HCT116 (cell line): ENCODE measurements at regions not wholly inside any gene's neighbourhood (a gene's known extent, or its start where the extent isn't known, plus 50 kb on each side); places are given as distances from the start of the nearest gene placed in this dataset.

Source experiments
- ATAC-seq: fragments of 200-7000 bp; cut with Tn5 transposase; 2 replicates; pipeline ENCODE4 v1.9.1; 2020; ENCODE audit warnings: mild to moderate bottlenecking, moderate library complexity
- BruUV-seq: library from RNA; stranded (reverse); fragments of 400-500 nt; replicated peaks from 2 replicates; lab custom pipeline; 2021; lab: Mats Ljungman, UMichigan
- CTCF ChIA-PET: fragments of 300-600 bp; sonication (Branson Sonifier 250); formaldehyde crosslinking; loops from one replicate; lab custom pipeline; 2021; ENCODE audit warnings: antibody characterized with exemption; lab: Charles Lee
- POLR2A ChIA-PET: fragments of 300-600, 350-600 bp; sonication (Branson Sonifier 250); formaldehyde crosslinking; loops from one replicate; lab custom pipeline; 2021; ENCODE audit warnings: antibody characterized with exemption; lab: Charles Lee
- RAD21 ChIA-PET, 2 experiments: fragments of 300-600 bp; sonication (Branson Sonifier 250); formaldehyde crosslinking; loops; one replicate each; lab custom pipeline; 2023; ENCODE audit warnings: low total read pairs in 2 of 2; ENCODE audit not compliant: uncharacterized antibody in 2 of 2, unreplicated experiment in 2 of 2, low non-redundant PET in 1 of 2; lab: Charles Lee
- DNase-seq: peaks from one replicate; pipeline ENCODE4 v3.0.0-alpha.2; 2010; ENCODE audit warnings: low read depth, low spot score
- H2AFZ ChIP-seq: fragments of 200-600 bp; shearing (Covaris generic), sonication (generic); 2 replicates; pipeline ENCODE4 v1.6.1; 2017; ENCODE audit warnings: low read depth, mixed run types, mixed read lengths, antibody characterized with exemption, low read length; ENCODE audit not compliant: poor library complexity, severe bottlenecking
- H3K27ac ChIP-seq: 2 replicates; pipeline ENCODE4 v1.5.1; 2012; ENCODE audit warnings: low read depth, low read length
- H3K27me3 ChIP-seq: fragments of 200-600 bp; sonication (generic); 2 replicates; pipeline ENCODE4 v1.6.1; 2016; ENCODE audit warnings: mixed run types, low read length, mixed read lengths; ENCODE audit not compliant: insufficient read depth
- H3K36me3 ChIP-seq, 2 experiments: fragments of 200-500 bp in 1 of 2; fragments of 200-600 bp in 1 of 2; sonication (Bioruptor generic) in 1 of 2; sonication (generic) in 1 of 2; 2 replicates each; pipeline versions ENCODE4 v1.5.1 to v1.6.1; 2014 to 2016; ENCODE audit warnings: low read length in 2 of 2, inconsistent platforms in 1 of 2, mixed read lengths in 1 of 2, mixed run types in 1 of 2; ENCODE audit not compliant: insufficient read depth in 2 of 2, control insufficient read depth in 1 of 2
- H3K4me1 ChIP-seq, 2 experiments: fragments of 200-600 bp in 1 of 2; sonication (generic) in 1 of 2; 2 replicates each; pipeline versions ENCODE4 v1.5.1 to v1.6.1; 2012 to 2017; ENCODE audit warnings: low read length in 2 of 2, inconsistent platforms in 1 of 2, mild to moderate bottlenecking in 1 of 2, mixed read lengths in 1 of 2, mixed run types in 1 of 2, moderate library complexity in 1 of 2; ENCODE audit not compliant: insufficient read depth in 2 of 2, control insufficient read depth in 1 of 2
- H3K4me2 ChIP-seq: fragments of 200-600 bp; sonication (generic); 2 replicates; pipeline ENCODE4 v1.6.1; 2017; ENCODE audit warnings: mixed run types, low read length, mixed read lengths
- H3K4me3 ChIP-seq, 2 experiments: fragments of 200-600 bp in 1 of 2; sonication (generic) in 1 of 2; replicated peaks in 1 of 2; 2 replicates each; pipeline ENCODE4 v1.5.1; 2011 to 2016; ENCODE audit warnings: low read length in 2 of 2, control low read depth in 1 of 2, low read depth in 1 of 2, mild to moderate bottlenecking in 1 of 2, mixed read lengths in 1 of 2, mixed run types in 1 of 2
- H3K79me2 ChIP-seq: fragments of 200-600 bp; sonication (generic); 2 replicates; pipeline ENCODE4 v1.6.1; 2017; ENCODE audit warnings: mild to moderate bottlenecking, mixed run types, low read length, moderate library complexity, mixed read lengths; ENCODE audit not compliant: insufficient read depth
- H3K9ac ChIP-seq: fragments of 200-600 bp; sonication (generic); 2 replicates; pipeline ENCODE4 v1.6.1; 2016; ENCODE audit warnings: low read length, mixed read lengths
- H3K9me2 ChIP-seq: fragments of 200-600 bp; sonication (generic), shearing (Covaris generic); 2 replicates; pipeline ENCODE4 v1.6.1; 2017; ENCODE audit warnings: mixed run types, mild to moderate bottlenecking, moderate library complexity; ENCODE audit not compliant: insufficient read depth
- H3K9me3 ChIP-seq, 2 experiments: fragments of 200-500 bp in 1 of 2; fragments of 200-600 bp in 1 of 2; sonication (Bioruptor generic) in 1 of 2; sonication (generic) in 1 of 2; 2 replicates each; pipeline ENCODE4 v1.6.1; 2014 to 2017; ENCODE audit warnings: low read length in 2 of 2, mixed read lengths in 2 of 2, inconsistent platforms in 1 of 2, low read depth in 1 of 2, mild to moderate bottlenecking in 1 of 2, mixed run types in 1 of 2, moderate library complexity in 1 of 2; ENCODE audit not compliant: control insufficient read depth in 1 of 2, insufficient read depth in 1 of 2
- H4K20me1 ChIP-seq: fragments of 200-600 bp; sonication (generic), shearing (Covaris generic); 2 replicates; pipeline ENCODE4 v1.6.1; 2017; ENCODE audit warnings: mixed run types, mild to moderate bottlenecking, moderate library complexity; ENCODE audit not compliant: insufficient read depth
- CEBPB ChIP-seq: IDR thresholded peaks from 2 replicates; pipeline ENCODE4 v1.6.1; 2012; ENCODE audit warnings: low read depth
- ELF1 ChIP-seq: IDR thresholded peaks from 2 replicates; pipeline ENCODE4 v1.6.1; 2012; ENCODE audit warnings: low read depth, borderline replicate concordance
- EZH2 ChIP-seq: fragments of 200-600 bp; sonication (generic); IDR thresholded peaks from 2 replicates; pipeline ENCODE4 v1.6.1; 2017; ENCODE audit warnings: antibody characterized with exemption, mixed run types
- JUND ChIP-seq: IDR thresholded peaks from 2 replicates; pipeline ENCODE4 v1.6.1; 2012
- POLR2A ChIP-seq: IDR thresholded peaks from 2 replicates; pipeline ENCODE4 v1.7.0; 2011; ENCODE audit warnings: borderline replicate concordance; ENCODE audit not compliant: insufficient read depth, insufficient read length; ENCODE audit errors: extremely low read depth
- POLR2AphosphoS5 ChIP-seq: IDR thresholded peaks from 2 replicates; pipeline ENCODE4 v1.6.1; 2011; ENCODE audit warnings: mild to moderate bottlenecking, low read depth, low read length, moderate library complexity
- SIN3A ChIP-seq: IDR thresholded peaks from 2 replicates; pipeline ENCODE4 v1.6.1; 2012; ENCODE audit warnings: low read depth
- SRF ChIP-seq: IDR thresholded peaks from 2 replicates; pipeline ENCODE4 v1.6.1; 2012; ENCODE audit warnings: low read depth
- TCF7L2 ChIP-seq: IDR thresholded peaks from 2 replicates; pipeline ENCODE4 v1.7.0; 2011; ENCODE audit warnings: borderline replicate concordance, inconsistent platforms; ENCODE audit not compliant: insufficient read depth, insufficient read length; ENCODE audit errors: extremely low read depth
- ZNF274 ChIP-seq: fragments of 200-500 bp; sonication (Bioruptor generic); IDR thresholded peaks from 2 replicates; pipeline ENCODE4 v1.6.1; 2014; ENCODE audit warnings: mild to moderate bottlenecking, low read depth, low read length, inconsistent platforms
- intact Hi-C: fragments of 100-400 bp; cut with micrococcal nuclease; formaldehyde crosslinking; loops from 2 replicates; pipeline ENCODE4 v1.10.0; 2022
- TF ChIP-seq, protein P1 (sequence below), 3 experiments: fragments of 200-600 bp in 1 of 3; sonication (generic) in 1 of 3; IDR thresholded peaks in 2 of 3; conservative IDR thresholded peaks in 1 of 3; 2 replicates each; pipeline ENCODE4 v1.5.1; 2012 to 2017; ENCODE audit warnings: low read depth in 2 of 3, low read length in 2 of 3, antibody characterized with exemption in 1 of 3, borderline replicate concordance in 1 of 3, control low read depth in 1 of 3, mild to moderate bottlenecking in 1 of 3, mixed read lengths in 1 of 3, mixed run types in 1 of 3, moderate library complexity in 1 of 3; ENCODE audit not compliant: insufficient read depth in 1 of 3
- TF ChIP-seq, protein P2 (sequence below): IDR thresholded peaks from 2 replicates; pipeline ENCODE4 v1.6.1; 2012; ENCODE audit warnings: low read depth

DNA sequence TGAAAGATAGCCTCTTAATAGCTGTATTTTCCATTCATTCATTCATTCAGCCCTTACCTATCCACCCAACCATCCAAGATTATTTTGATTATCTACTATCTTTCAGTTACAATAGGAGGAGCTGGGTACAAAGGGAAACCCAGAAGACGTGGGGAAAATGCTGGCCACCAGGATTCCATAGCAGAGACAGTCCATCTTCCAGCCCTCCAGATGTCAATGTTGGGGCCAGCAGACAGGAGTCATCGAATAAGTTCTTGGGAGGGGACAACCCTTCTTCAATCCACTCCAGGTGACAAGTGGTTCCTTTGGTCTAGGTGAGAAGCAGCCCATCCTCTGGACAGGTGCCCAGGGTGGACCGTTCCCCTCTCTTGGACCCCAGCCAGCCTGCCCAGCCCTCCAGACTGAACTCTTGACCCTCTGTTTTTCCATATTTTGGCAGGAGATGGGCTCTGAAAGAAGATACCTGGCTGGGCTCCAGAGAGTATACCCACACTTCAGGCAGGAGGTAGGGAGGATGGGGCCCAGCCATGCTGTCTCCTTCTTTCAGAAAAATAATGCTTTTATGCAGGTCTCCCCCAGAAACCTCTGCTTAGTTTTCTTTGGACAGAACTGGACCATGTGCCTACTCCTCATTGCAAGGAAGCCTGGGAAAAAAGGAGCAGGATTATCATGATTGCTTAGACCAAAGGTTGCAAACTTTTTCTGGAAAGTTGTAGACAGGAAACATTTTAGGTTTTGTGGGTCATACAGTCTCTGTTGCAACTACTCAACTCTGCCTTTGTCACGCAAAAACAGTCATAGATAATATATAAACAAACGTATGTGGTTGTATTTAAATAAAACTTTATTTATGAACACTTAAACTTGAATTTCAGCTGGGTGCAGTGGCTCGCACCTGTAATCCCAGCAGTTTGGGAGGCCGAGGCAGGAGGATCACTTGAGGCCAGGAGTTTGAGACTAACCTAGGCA, 95.5 kb upstream of the SMNDC1 start:
- Histone ChIP-seq H3K36me3 (no peaks in the 10 kb centered on the region), H3K4me1 (peaks cover 59 to 92% of the 10 kb centered on the region in 2 experiments), H3K9me3 (no peaks in the 10 kb centered on the region), H4K20me1 (no peaks in the 10 kb centered on the region), H3K4me2 (peak overlapping the region; percentile 75), H3K9me2 (no peaks in the 10 kb centered on the region), H2AFZ (no peak overlapping the region), H3K9ac (peak overlapping the region; percentile 60), H3K4me3 (no peak overlapping the region; a peak in 1 of 4 replicates), H3K79me2 (no peaks in the 10 kb centered on the region), H3K27ac (peak overlapping the region; percentile 85), H3K27me3 (no peaks in the 10 kb centered on the region)
- ChIA-PET RAD21 (interaction anchor here in 1 of 2 experiments (1.6 kb wide), 1 partner anchor 9 kb away, joined by 3 read pairs; no protein-coding TSS in a partner anchor), POLR2A (interaction anchor here (0.7 to 26.1 kb wide), 5 partner anchors 11 to 103 kb away, joined by 4 to 438 read pairs (median 8); partner anchors contain the start of gene DUSP5), CTCF (interaction anchor here (1.5 to 5.0 kb wide), 3 partner anchors 8 to 95 kb away, joined by 3 to 31 read pairs (median 7); partner anchors contain the start of gene SMNDC1)
- DNase-seq = no peak
- intact Hi-C loops = loop anchor here (1.0 to 5.0 kb wide), 5 partner anchors 10 to 1982 kb away; no protein-coding TSS in a partner anchor
- no peak for TF ChIP-seq SRF
- TF ChIP-seq, protein P1, sequence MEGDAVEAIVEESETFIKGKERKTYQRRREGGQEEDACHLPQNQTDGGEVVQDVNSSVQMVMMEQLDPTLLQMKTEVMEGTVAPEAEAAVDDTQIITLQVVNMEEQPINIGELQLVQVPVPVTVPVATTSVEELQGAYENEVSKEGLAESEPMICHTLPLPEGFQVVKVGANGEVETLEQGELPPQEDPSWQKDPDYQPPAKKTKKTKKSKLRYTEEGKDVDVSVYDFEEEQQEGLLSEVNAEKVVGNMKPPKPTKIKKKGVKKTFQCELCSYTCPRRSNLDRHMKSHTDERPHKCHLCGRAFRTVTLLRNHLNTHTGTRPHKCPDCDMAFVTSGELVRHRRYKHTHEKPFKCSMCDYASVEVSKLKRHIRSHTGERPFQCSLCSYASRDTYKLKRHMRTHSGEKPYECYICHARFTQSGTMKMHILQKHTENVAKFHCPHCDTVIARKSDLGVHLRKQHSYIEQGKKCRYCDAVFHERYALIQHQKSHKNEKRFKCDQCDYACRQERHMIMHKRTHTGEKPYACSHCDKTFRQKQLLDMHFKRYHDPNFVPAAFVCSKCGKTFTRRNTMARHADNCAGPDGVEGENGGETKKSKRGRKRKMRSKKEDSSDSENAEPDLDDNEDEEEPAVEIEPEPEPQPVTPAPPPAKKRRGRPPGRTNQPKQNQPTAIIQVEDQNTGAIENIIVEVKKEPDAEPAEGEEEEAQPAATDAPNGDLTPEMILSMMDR (IDR thresholded peaks at IDR 0.05 in 2 of 3, conservative IDR thresholded peaks at IDR 0.05 in 1 of 3; ENCODE audit: borderline replicate concordance in 1 of 3, insufficient read depth in 1 of 3, low read depth in 2 of 3, low read length in 2 of 3) = no peak
- TF ChIP-seq ELF1 = no peak
- TF ChIP-seq POLR2AphosphoS5 = no peak
- TF ChIP-seq ZNF274 = no peak
- no peak for TF ChIP-seq CEBPB
- no peak for TF ChIP-seq JUND
- TF ChIP-seq, protein P2, sequence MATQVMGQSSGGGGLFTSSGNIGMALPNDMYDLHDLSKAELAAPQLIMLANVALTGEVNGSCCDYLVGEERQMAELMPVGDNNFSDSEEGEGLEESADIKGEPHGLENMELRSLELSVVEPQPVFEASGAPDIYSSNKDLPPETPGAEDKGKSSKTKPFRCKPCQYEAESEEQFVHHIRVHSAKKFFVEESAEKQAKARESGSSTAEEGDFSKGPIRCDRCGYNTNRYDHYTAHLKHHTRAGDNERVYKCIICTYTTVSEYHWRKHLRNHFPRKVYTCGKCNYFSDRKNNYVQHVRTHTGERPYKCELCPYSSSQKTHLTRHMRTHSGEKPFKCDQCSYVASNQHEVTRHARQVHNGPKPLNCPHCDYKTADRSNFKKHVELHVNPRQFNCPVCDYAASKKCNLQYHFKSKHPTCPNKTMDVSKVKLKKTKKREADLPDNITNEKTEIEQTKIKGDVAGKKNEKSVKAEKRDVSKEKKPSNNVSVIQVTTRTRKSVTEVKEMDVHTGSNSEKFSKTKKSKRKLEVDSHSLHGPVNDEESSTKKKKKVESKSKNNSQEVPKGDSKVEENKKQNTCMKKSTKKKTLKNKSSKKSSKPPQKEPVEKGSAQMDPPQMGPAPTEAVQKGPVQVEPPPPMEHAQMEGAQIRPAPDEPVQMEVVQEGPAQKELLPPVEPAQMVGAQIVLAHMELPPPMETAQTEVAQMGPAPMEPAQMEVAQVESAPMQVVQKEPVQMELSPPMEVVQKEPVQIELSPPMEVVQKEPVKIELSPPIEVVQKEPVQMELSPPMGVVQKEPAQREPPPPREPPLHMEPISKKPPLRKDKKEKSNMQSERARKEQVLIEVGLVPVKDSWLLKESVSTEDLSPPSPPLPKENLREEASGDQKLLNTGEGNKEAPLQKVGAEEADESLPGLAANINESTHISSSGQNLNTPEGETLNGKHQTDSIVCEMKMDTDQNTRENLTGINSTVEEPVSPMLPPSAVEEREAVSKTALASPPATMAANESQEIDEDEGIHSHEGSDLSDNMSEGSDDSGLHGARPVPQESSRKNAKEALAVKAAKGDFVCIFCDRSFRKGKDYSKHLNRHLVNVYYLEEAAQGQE = no peak
- TF ChIP-seq EZH2 = no peak
- no peak for TF ChIP-seq POLR2A
- TF ChIP-seq SIN3A = no peak
- no peak for TF ChIP-seq TCF7L2
- ATAC-seq = no peak
- TSS peak; percentile 73 for BruUV-seq
